ENCODE measurements at regions not wholly inside any gene's neighbourhood (a gene's known extent, or its start where the extent isn't known, plus 50 kb on each side); places are given as distances from the start of the nearest gene placed in this dataset.

- in situ Hi-C loops (cut with MboI) (no loop called here), intact Hi-C loops (cut with micrococcal nuclease) (no loop called here)
- ChIA-PET POLR2A (interaction anchor here (0.6 kb wide), 2 partner anchors 11 to 15 kb away, joined by 3 to 4 read pairs; no protein-coding TSS in a partner anchor), CTCF (ENCODE audit: low intra/inter-chr PET ratio) (interaction anchor here (0.7 kb wide), 1 partner anchor 233 kb away, joined by 3 read pairs; no protein-coding TSS in a partner anchor)
- Histone ChIP-seq H3K27ac (ENCODE audit: extremely low read depth, low read depth, low read length) (no peak overlapping the region), H3K9me1 (ENCODE audit: control insufficient read depth, insufficient read depth, low read length) (no peaks in the 10 kb centered on the region), H2AFZ (ENCODE audit: low read depth, low read length) (no peak overlapping the region), H3K79me2 (ENCODE audit: control insufficient read depth, insufficient read depth, low read length) (no peaks in the 10 kb centered on the region), H3K4me3 (no peak overlapping the region), H3K9ac (ENCODE audit: insufficient read depth in 1 of 2, low read depth in 2 of 2, low read length in 2 of 2) (no peak overlapping the region), H3K4me2 (ENCODE audit: insufficient read depth, low read length) (no peak overlapping the region), H4K20me1 (replicated peaks; ENCODE audit: control insufficient read depth, insufficient read depth, low read length) (peaks cover 10% of the 10 kb centered on the region; the same call in 1 of the 2 replicates), H3K36me3 (ENCODE audit: control insufficient read depth, insufficient read depth, low read length) (no peaks in the 10 kb centered on the region), H3K4me1 (replicated peaks in 1 of 2; ENCODE audit: control insufficient read depth in 2 of 2, insufficient read depth in 2 of 2, low read length in 2 of 2) (no peaks in the 10 kb centered on the region; a peak in 1 of 5 replicates), H3K9me3 (replicated peaks; ENCODE audit: control insufficient read depth, insufficient read depth, low read depth, low read length) (no peaks in the 10 kb centered on the region), H3K27me3 (ENCODE audit: control insufficient read depth in 2 of 2, insufficient read depth in 2 of 2, low read length in 2 of 2) (peaks cover 11 to 73% of the 10 kb centered on the region in 2 experiments; a peak in 3 of 5 replicates)
- no peak for FAIRE-seq
- TF ChIP-seq ATF1 (CRISPR knock-in tag; IDR thresholded peaks at IDR 0.05) (no peak), ATF1 (tag; IDR thresholded peaks at IDR 0.05) (peak; percentile 24; the same call in 1 of the 2 replicates), TCFL5 (CRISPR knock-in tag; conservative IDR thresholded peaks at IDR 0.05) (no peak)
- no peak for ATAC-seq
- no peak for DNase-seq (ENCODE audit: extremely low read depth in 1 of 4, low spot score in 3 of 4)
- WGBS (ENCODE audit: insufficient coverage, low coverage, missing lambda C conversion rate): 2% methylated on average over 31 of the region's 33 CpGs
- BruUV-seq (replicated peaks): no TSS peak
Observed at GRCh38 chr9:135370411-135371375, 108.9 kb upstream of the PPP1R26 start.

- in situ Hi-C loops (cut with MboI): no loop called here
- ATAC-seq (no peak), FAIRE-seq (no peak), DNase-seq (ENCODE audit: extremely low read depth in 1 of 4, low spot score in 3 of 4) (no peak)
- Histone ChIP-seq H3K4me1 (replicated peaks in 1 of 2; ENCODE audit: control insufficient read depth in 2 of 2, insufficient read depth in 2 of 2, low read length in 2 of 2) (no peaks in the 10 kb centered on the region; a peak in 1 of 5 replicates), H3K9me3 (replicated peaks; ENCODE audit: control insufficient read depth, insufficient read depth, low read depth, low read length) (no peaks in the 10 kb centered on the region), H3K9ac (ENCODE audit: insufficient read depth in 1 of 2, low read depth in 2 of 2, low read length in 2 of 2) (no peak overlapping the region), H3K27me3 (ENCODE audit: control insufficient read depth in 2 of 2, insufficient read depth in 2 of 2, low read length in 2 of 2) (peaks cover 11 to 73% of the 10 kb centered on the region in 2 experiments; a peak in 3 of 5 replicates), H3K36me3 (ENCODE audit: control insufficient read depth, insufficient read depth, low read length) (no peaks in the 10 kb centered on the region), H3K9me1 (ENCODE audit: control insufficient read depth, insufficient read depth, low read length) (no peaks in the 10 kb centered on the region), H4K20me1 (replicated peaks; ENCODE audit: control insufficient read depth, insufficient read depth, low read length) (peaks cover 16% of the 10 kb centered on the region; the same call in 1 of the 2 replicates), H2AFZ (ENCODE audit: low read depth, low read length) (no peak overlapping the region), H3K4me2 (ENCODE audit: insufficient read depth, low read length) (no peak overlapping the region), H3K79me2 (ENCODE audit: control insufficient read depth, insufficient read depth, low read length) (no peaks in the 10 kb centered on the region), H3K27ac (ENCODE audit: extremely low read depth, low read depth, low read length) (no peak overlapping the region), H3K4me3 (no peak overlapping the region)
- 2% methylated on average over 11 of the region's 12 CpGs for WGBS (ENCODE audit: insufficient coverage, low coverage, missing lambda C conversion rate)
- POLR2A ChIA-PET: interaction anchor here (0.6 to 0.7 kb wide), 2 partner anchors 101 to 108 kb away, joined by 3 read pairs; no protein-coding TSS in a partner anchor
- CTCF ChIA-PET (ENCODE audit: low intra/inter-chr PET ratio): no interaction called here
- intact Hi-C loops (cut with micrococcal nuclease): no loop called here
- BruUV-seq (replicated peaks): no TSS peak
- TF ChIP-seq NFXL1 (CRISPR knock-in tag; IDR thresholded peaks at IDR 0.05): no peak
- no peak for TF ChIP-seq PRMT5 (CRISPR knock-in tag; IDR thresholded peaks at IDR 0.05)
- no peak for TF ChIP-seq PRPF4 (IDR thresholded peaks at IDR 0.05; ENCODE audit: insufficient read depth, low read depth, low read length, poor library complexity, severe bottlenecking)
- TF ChIP-seq E4F1 (CRISPR knock-in tag; IDR thresholded peaks at IDR 0.05; ENCODE audit: borderline replicate concordance): no peak
- no peak for TF ChIP-seq NCOA4 (IDR thresholded peaks at IDR 0.05; ENCODE audit: partially characterized antibody)
- TF ChIP-seq ZNF354B (CRISPR knock-in tag; IDR thresholded peaks at IDR 0.05): no peak
Observed at GRCh38 chr9:135371535-135371934, 108.0 kb upstream of the PPP1R26 start.

Data from K562 (cell line).